ENCODE measurements at regions not wholly inside any gene's neighbourhood (a gene's known extent, or its start where the extent isn't known, plus 50 kb on each side); places are given as distances from the start of the nearest gene placed in this dataset.

DNA sequence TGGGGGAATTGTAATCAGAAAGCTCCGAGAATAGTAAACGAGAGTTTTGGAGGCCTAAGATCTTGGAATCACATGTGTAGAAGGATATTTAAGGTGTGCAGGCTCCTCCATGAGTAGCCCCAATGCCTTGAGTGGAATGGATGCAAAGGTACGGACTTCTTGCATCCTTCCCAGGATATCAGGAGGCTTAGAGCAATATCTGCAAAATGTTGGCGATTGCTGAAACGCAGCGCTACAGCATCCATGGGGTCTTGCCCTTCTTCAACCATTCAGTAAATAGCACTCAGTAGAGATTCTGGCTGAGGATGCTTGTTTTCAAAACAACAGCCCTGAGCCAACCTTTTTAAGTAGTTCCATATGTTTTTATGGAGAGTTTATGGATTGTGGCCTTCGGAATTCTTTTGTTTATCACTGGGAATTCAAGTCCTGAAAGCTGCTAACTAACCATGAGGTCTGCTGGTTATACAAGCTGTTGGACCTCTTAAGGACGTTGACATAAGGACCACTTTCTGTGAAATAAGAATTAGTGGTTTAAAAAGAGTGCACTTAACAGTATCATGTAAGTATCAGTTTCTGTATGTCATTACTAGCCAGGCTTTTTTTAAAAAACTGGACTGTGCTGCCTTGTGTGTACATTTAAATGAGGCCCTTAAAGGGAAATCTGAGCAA lies 228.8 kb upstream of the PGRMC2 start:
- no peaks in the 10 kb centered on the region for H3K9me3 ChIP-seq (ENCODE audit: control insufficient read depth, low read length)
- peaks cover 35% of the 10 kb centered on the region for H3K4me1 ChIP-seq (ENCODE audit: control insufficient read depth, insufficient read depth, low read length, poor library complexity, severe bottlenecking)
- no peak overlapping the region for H3K27ac ChIP-seq (ENCODE audit: low read depth, low read length, severe bottlenecking)
- WGBS, 2 experiments (ENCODE audit: insufficient coverage in 2 of 2) = 92 to 98% methylated on average over 6 to 7 of the region's 8 CpGs
- H3K36me3 ChIP-seq (ENCODE audit: control insufficient read depth, insufficient read depth, low read length) = no peaks in the 10 kb centered on the region
- H3K4me3 ChIP-seq (ENCODE audit: extremely low read depth, insufficient read depth, low read length, poor library complexity, severe bottlenecking) = no peak overlapping the region

DNA sequence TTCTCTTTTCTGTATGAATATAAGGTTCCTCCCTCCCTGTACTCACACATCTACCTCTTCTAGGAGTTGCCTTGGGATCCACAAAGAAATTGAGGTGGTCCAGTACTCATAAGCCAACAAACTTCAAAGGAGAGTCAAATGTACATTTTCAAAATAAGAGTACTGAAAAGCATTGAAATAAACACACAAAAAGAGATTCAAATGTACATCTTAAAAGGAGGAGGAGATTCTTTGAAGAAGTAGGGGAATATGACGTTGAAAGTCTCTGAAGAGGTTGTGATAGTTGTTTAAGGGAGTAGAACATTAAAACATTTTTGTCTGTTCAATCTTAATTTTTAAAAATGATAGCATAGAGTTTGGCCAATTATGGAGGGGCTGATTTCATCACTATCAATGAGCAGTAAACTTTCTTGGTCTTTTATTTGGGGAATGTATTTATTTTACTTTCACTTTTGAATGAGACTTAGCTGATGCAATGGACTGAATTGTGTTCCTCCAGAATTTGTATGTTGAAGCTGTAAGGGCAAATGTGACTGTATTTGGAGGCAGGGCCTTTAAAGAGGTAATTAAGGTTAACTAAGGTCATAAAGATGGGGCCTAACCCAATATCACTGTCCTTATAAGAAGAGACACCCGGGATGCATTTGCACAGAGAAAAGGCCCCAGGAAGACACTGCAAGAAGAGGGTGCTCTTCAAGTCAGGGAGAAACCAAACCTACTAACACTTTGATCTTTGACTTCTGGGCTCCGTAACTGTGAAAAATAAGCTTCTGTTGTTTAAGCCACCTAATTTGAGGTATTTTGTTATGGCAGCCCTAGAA lies 226.3 kb upstream of the PGRMC2 start:
- Histone ChIP-seq H3K36me3 (ENCODE audit: control insufficient read depth, insufficient read depth, low read length) (no peaks in the 10 kb centered on the region), H3K27ac (ENCODE audit: low read depth, low read length, severe bottlenecking) (no peak overlapping the region), H3K4me1 (ENCODE audit: control insufficient read depth, insufficient read depth, low read length, poor library complexity, severe bottlenecking) (peaks cover 19% of the 10 kb centered on the region), H3K4me3 (ENCODE audit: extremely low read depth, insufficient read depth, low read length, poor library complexity, severe bottlenecking) (no peak overlapping the region), H3K9me3 (ENCODE audit: control insufficient read depth, low read length) (no peaks in the 10 kb centered on the region)
- WGBS, 2 experiments (ENCODE audit: insufficient coverage in 2 of 2) = 100% methylated on average over 1 of the region's 3 CpGs

DNA sequence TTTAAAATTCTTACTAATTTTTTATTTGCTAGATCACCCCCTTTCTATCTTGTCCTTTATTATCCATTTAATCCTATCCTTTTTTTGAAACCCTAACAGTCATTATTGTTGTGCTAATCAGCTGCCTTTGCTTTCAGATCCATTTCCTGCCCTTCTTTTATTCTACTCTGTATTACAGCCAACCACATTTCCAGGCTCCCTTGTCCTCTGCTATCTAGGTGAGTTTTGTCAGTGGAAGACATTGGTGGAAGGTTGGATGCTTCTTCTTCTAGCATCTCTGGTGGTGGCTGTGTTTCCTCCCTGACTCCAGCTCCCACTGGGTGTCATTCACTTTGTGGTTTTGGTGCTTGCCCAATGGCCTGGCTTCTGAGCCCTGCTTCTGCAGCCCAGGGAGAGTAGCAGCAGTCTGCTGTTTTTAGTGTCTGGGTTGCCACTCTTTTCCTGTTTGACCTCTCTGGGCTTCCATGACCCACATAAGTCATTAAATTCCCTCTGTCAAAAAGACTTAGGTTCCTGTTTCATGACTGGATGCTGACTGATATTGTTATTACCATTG lies 225.2 kb upstream of the PGRMC2 start:
- no peak overlapping the region for H3K27ac ChIP-seq (ENCODE audit: low read depth, low read length, severe bottlenecking)
- H3K36me3 ChIP-seq (ENCODE audit: control insufficient read depth, insufficient read depth, low read length) = no peaks in the 10 kb centered on the region
- no peak overlapping the region for H3K4me3 ChIP-seq (ENCODE audit: extremely low read depth, insufficient read depth, low read length, poor library complexity, severe bottlenecking)
- no peaks in the 10 kb centered on the region for H3K9me3 ChIP-seq (ENCODE audit: control insufficient read depth, low read length)
- H3K4me1 ChIP-seq (ENCODE audit: control insufficient read depth, insufficient read depth, low read length, poor library complexity, severe bottlenecking) = peaks cover 11% of the 10 kb centered on the region

DNA sequence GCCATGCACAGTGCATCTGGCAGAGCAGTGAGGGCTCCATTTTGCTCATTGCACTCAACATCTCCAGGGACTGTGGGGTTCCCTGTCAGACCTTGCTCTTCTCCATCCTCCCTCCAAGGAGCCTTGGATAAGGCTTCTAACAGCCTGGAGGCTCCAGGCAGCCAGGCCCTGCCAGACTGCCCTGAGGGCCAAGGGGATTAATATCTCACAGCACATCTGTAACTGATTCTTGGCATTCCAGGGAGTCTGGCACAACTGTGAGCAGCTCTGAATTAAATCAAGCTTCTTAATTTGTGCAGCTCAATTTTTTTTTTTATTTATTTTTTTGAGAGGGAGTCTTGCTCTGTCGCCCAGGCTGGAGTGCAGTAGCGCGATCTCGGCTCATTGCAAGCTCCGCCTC lies 224.5 kb upstream of the PGRMC2 start:
- no peak overlapping the region for H3K27ac ChIP-seq (ENCODE audit: low read depth, low read length, severe bottlenecking)
- no peak overlapping the region for H3K4me3 ChIP-seq (ENCODE audit: extremely low read depth, insufficient read depth, low read length, poor library complexity, severe bottlenecking)
- H3K36me3 ChIP-seq (ENCODE audit: control insufficient read depth, insufficient read depth, low read length) = no peaks in the 10 kb centered on the region
- WGBS, 2 experiments (ENCODE audit: insufficient coverage in 2 of 2) = 100% methylated on average over 1 to 4 of the region's 5 CpGs
- H3K4me1 ChIP-seq (ENCODE audit: control insufficient read depth, insufficient read depth, low read length, poor library complexity, severe bottlenecking) = peaks cover 6% of the 10 kb centered on the region
- no peaks in the 10 kb centered on the region for H3K9me3 ChIP-seq (ENCODE audit: control insufficient read depth, low read length)

DNA sequence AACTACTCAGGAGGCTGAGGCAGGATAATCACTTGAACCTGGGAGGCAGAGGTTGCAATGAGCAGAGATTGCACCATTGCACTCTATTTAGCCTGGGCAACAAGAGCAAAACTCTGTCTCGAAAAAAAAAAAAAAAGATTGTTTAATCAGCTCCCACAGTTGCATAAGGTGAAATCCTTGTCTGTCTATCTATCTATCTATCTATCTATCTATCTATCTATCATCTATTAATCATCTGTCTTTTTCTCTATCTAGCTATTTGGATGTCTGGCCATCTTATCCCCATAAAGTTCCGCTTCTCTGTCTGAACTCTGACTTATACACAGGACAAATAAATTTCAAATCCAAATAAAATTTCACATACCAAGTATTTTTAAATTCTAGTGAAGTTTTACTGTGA lies 223.2 kb upstream of the PGRMC2 start:
- 44 to 67% methylated on average over 1 of the region's 2 CpGs for WGBS, 2 experiments (ENCODE audit: insufficient coverage in 2 of 2)
- Histone ChIP-seq H3K9me3 (ENCODE audit: control insufficient read depth, low read length) (no peaks in the 10 kb centered on the region), H3K4me3 (ENCODE audit: extremely low read depth, insufficient read depth, low read length, poor library complexity, severe bottlenecking) (no peak overlapping the region), H3K27ac (ENCODE audit: low read depth, low read length, severe bottlenecking) (no peak overlapping the region), H3K4me1 (ENCODE audit: control insufficient read depth, insufficient read depth, low read length, poor library complexity, severe bottlenecking) (no peaks in the 10 kb centered on the region), H3K36me3 (ENCODE audit: control insufficient read depth, insufficient read depth, low read length) (no peaks in the 10 kb centered on the region)

DNA sequence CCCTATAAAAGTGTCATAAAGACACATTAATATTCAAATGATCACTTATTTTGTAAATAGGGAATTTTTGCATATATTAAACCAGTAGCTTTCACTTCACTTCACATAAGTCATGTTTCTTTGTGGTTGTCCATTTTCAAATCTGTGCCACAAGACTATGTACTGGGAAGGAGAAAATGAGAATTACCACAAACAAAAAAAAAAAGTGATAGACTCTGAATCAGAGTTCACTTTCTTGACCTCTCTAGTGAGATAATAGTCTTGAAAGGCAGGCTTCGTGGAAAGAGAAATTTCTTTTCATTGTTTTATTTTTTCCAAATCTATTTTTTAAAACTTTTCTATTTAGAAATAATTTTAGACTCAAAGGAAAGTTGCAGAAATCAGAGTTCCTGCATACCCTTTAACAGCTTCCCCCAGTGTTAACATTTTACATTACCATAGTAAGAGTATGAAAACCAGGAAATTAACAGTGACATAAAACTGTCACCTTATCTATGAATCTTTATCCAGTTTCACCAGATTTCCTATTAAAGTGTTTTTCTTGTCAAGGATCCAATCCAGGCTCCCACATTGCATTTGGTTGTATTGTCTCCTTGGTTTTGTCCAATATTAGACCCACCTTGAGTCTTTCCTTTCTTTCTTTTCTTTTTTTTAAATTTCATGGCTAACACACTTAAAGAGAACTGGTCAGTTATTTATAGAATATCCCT lies 215.4 kb upstream of the PGRMC2 start:
- no CpG with 5 or more reads among the region's 1 CpG for WGBS, 2 experiments (ENCODE audit: insufficient coverage in 2 of 2)
- no peak overlapping the region for H3K27ac ChIP-seq (ENCODE audit: low read depth, low read length, severe bottlenecking)
- no peaks in the 10 kb centered on the region for H3K36me3 ChIP-seq (ENCODE audit: control insufficient read depth, insufficient read depth, low read length)
- no peaks in the 10 kb centered on the region for H3K4me1 ChIP-seq (ENCODE audit: control insufficient read depth, insufficient read depth, low read length, poor library complexity, severe bottlenecking)
- peaks cover 17% of the 10 kb centered on the region for H3K9me3 ChIP-seq (ENCODE audit: control insufficient read depth, low read length)
- H3K4me3 ChIP-seq (ENCODE audit: extremely low read depth, insufficient read depth, low read length, poor library complexity, severe bottlenecking) = no peak overlapping the region

DNA sequence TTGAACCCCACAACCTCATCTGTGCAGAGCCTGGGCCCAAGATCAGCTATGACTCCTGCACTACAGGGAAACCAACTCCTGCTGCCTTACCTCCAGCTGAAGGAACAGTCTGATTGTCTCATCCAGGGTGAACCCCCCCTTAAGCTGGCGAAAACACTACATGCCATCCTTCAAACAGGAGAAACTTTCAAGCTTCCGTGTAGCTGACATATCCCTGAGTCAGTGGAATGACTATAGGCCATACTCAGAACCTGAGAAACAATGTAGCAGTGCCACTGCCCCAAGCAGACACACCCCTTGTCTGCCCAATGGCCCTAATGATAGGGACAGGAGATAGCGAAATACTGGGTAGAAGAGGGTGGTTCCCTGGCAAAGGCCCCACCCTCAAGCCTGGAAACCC lies 213.6 kb upstream of the PGRMC2 start:
- no peaks in the 10 kb centered on the region for H3K36me3 ChIP-seq (ENCODE audit: control insufficient read depth, insufficient read depth, low read length)
- no peaks in the 10 kb centered on the region for H3K4me1 ChIP-seq (ENCODE audit: control insufficient read depth, insufficient read depth, low read length, poor library complexity, severe bottlenecking)
- peaks cover 27% of the 10 kb centered on the region for H3K9me3 ChIP-seq (ENCODE audit: control insufficient read depth, low read length)
- 94% methylated on average over 3 of the region's 3 CpGs; no CpG with 5 or more reads in 1 of the 2 experiments for WGBS, 2 experiments (ENCODE audit: insufficient coverage in 2 of 2)
- no peak overlapping the region for H3K27ac ChIP-seq (ENCODE audit: low read depth, low read length, severe bottlenecking)
- no peak overlapping the region for H3K4me3 ChIP-seq (ENCODE audit: extremely low read depth, insufficient read depth, low read length, poor library complexity, severe bottlenecking)

DNA sequence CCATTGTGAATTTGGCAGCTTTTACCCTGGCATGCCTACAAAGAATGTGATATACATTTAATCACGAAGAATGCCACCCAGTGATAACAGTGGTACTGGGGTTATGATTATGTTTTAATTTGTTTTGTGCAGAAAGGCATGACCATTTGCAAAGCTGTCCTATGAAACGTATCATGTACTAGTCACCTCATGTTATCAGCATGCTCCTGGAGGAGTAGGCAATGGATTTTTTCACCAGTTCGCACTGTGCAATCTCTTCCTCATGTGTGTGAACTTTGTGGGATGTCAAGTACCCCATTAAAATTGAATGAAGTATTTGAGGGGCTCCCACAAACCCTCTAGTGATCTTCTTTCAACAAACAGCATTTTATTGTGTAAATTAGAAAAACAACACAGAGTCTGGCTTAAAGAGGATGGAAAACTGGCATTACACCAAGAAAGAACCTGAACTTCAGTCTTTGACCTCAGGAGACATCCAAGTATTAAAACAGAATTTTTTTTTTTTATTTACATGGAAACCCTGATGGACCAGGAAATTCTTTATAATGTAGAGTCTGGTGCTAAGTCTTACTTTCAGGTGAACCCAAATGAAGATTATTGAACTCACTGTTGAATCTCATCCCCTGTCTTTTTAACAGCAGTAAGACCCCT lies 200.6 kb upstream of the PGRMC2 start:
- Histone ChIP-seq H3K9me3 (ENCODE audit: control insufficient read depth, low read length) (peaks cover 3% of the 10 kb centered on the region), H3K4me1 (ENCODE audit: control insufficient read depth, insufficient read depth, low read length, poor library complexity, severe bottlenecking) (no peaks in the 10 kb centered on the region), H3K4me3 (ENCODE audit: extremely low read depth, insufficient read depth, low read length, poor library complexity, severe bottlenecking) (no peak overlapping the region), H3K36me3 (ENCODE audit: control insufficient read depth, insufficient read depth, low read length) (no peaks in the 10 kb centered on the region), H3K27ac (ENCODE audit: low read depth, low read length, severe bottlenecking) (no peak overlapping the region)
- 83 to 86% methylated on average over 1 to 2 of the region's 3 CpGs for WGBS, 2 experiments (ENCODE audit: insufficient coverage in 2 of 2)

DNA sequence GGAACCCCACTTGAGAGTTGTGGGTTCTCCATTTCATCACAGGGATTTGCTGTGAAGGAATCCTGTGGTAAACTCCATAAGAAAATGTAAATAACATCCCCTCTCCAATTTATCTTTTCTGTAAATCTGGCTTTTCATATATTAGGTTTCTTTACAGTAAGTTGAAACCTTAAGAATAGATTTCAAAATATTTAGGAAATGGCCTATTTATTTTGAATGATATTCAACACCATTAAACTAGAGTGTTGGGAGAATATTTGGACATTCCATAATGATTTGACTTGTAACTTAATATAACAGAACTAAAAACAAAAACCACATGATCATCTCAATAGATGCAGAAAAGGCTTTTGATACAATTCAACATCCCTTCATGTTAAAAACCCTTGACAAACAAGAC lies 197.3 kb upstream of the PGRMC2 start:
- Histone ChIP-seq H3K9me3 (ENCODE audit: control insufficient read depth, low read length) (peaks cover 7% of the 10 kb centered on the region), H3K4me3 (ENCODE audit: extremely low read depth, insufficient read depth, low read length, poor library complexity, severe bottlenecking) (no peak overlapping the region), H3K27ac (ENCODE audit: low read depth, low read length, severe bottlenecking) (no peak overlapping the region), H3K4me1 (ENCODE audit: control insufficient read depth, insufficient read depth, low read length, poor library complexity, severe bottlenecking) (no peaks in the 10 kb centered on the region), H3K36me3 (ENCODE audit: control insufficient read depth, insufficient read depth, low read length) (no peaks in the 10 kb centered on the region)

DNA sequence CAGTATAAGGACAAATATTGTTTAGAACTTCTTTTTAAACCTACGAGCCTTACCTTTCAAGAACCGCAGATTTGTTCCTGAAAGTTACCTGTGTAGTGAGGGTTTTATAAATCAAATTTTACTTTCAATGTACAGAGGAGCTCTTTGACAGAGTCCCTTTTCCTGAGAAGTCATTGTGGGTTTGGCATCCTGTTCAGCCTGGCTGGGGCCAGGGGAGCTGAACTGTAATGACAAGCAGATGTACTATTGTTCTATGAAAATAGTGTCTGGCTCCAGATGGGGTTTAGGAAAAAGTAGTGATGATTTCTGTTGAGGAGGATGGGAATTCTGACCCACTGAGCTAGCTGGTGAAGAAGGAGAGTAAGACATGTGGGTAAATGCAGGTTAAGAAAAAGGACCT lies 196.2 kb upstream of the PGRMC2 start:
- Histone ChIP-seq H3K27ac (ENCODE audit: low read depth, low read length, severe bottlenecking) (no peak overlapping the region), H3K4me1 (ENCODE audit: control insufficient read depth, insufficient read depth, low read length, poor library complexity, severe bottlenecking) (no peaks in the 10 kb centered on the region), H3K36me3 (ENCODE audit: control insufficient read depth, insufficient read depth, low read length) (no peaks in the 10 kb centered on the region), H3K4me3 (ENCODE audit: extremely low read depth, insufficient read depth, low read length, poor library complexity, severe bottlenecking) (no peak overlapping the region), H3K9me3 (ENCODE audit: control insufficient read depth, low read length) (peaks cover 7% of the 10 kb centered on the region)
- no CpG with 5 or more reads among the region's 2 CpGs for WGBS, 2 experiments (ENCODE audit: insufficient coverage in 2 of 2)
